ENCODE measurements at regions not wholly inside any gene's neighbourhood (a gene's known extent, or its start where the extent isn't known, plus 50 kb on each side); places are given as distances from the start of the nearest gene placed in this dataset.

GRCh38 chr4:178070163-178070562 lies 627.9 kb upstream of the AGA start:
- Histone ChIP-seq H4K20me1 (ENCODE audit: insufficient read depth, low read length) (no peaks in the 10 kb centered on the region), H3K9ac (ENCODE audit: low read length) (no peak overlapping the region), H3K36me3 (ENCODE audit: insufficient read depth, low read length) (no peaks in the 10 kb centered on the region), H3K27me3 (ENCODE audit: insufficient read depth, low read length) (no peaks in the 10 kb centered on the region), H2AFZ (ENCODE audit: low read depth, low read length) (no peak overlapping the region), H3K4me2 (ENCODE audit: low read length) (no peak overlapping the region), H3K4me1 (ENCODE audit: insufficient read depth, low read length) (no peaks in the 10 kb centered on the region), H3K79me2 (ENCODE audit: insufficient read depth, low read length) (no peaks in the 10 kb centered on the region), H3K27ac (ENCODE audit: low read depth, low read length) (no peak overlapping the region), H3K9me3 (ENCODE audit: insufficient read depth, low read depth, low read length) (no peaks in the 10 kb centered on the region), H3K4me3 (ENCODE audit: insufficient read depth, low read depth, low read length) (no peak overlapping the region)
- Mint-ChIP-seq H3K4me3 (ENCODE audit: unreplicated experiment) (no peak overlapping the region), H3K4me1 (ENCODE audit: low read depth, unreplicated experiment) (no peaks in the 10 kb centered on the region), H3K27ac (ENCODE audit: unreplicated experiment) (no peak overlapping the region), H3K36me3 (ENCODE audit: low read depth, unreplicated experiment) (no peaks in the 10 kb centered on the region), H3K27me3 (ENCODE audit: low read depth, unreplicated experiment) (no peaks in the 10 kb centered on the region), H3K9me3 (ENCODE audit: unreplicated experiment) (no peaks in the 10 kb centered on the region)
- TF ChIP-seq CTCF (IDR thresholded peaks at IDR 0.05; ENCODE audit: insufficient read depth, low read depth, low read length) (no peak), EZH2 (IDR thresholded peaks at IDR 0.05; ENCODE audit: insufficient read depth, low read length) (no peak)
- FAIRE-seq, result no peak
- no peak for DNase-seq (ENCODE audit: low read depth)

DNA sequence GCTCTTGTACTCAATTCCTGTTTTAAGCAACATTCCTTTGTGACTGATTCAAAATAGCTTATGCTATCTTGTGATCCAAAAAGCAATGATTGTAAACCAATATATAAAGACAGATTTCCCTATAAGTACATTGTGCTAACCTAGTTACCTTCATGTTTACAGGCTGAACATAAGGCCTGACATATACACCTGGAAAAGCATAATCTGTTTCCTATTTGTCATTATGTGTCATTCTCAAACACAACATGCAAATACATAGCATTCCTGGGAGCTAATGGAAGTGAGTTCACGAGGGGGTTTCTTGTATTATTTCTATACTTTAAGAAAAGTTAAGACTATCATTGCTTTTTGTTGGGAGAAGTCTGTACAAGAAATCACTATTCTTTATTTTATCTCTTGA lies 638.1 kb upstream of the AGA start:
- Mint-ChIP-seq H3K4me3 (ENCODE audit: unreplicated experiment) (no peak overlapping the region), H3K27ac (ENCODE audit: unreplicated experiment) (no peak overlapping the region), H3K4me1 (ENCODE audit: low read depth, unreplicated experiment) (peaks cover 10% of the 10 kb centered on the region), H3K9me3 (ENCODE audit: unreplicated experiment) (no peaks in the 10 kb centered on the region), H3K36me3 (ENCODE audit: low read depth, unreplicated experiment) (no peaks in the 10 kb centered on the region), H3K27me3 (ENCODE audit: low read depth, unreplicated experiment) (no peaks in the 10 kb centered on the region)
- H3K27me3 ChIP-seq (ENCODE audit: insufficient read depth, low read length), result no peaks in the 10 kb centered on the region
- no peaks in the 10 kb centered on the region for H3K9me3 ChIP-seq (ENCODE audit: insufficient read depth, low read depth, low read length)
- DNase-seq (ENCODE audit: low read depth) (no peak), FAIRE-seq (no peak)
- H3K9ac ChIP-seq (ENCODE audit: low read length), result no peak overlapping the region
- no peak for TF ChIP-seq EZH2 (IDR thresholded peaks at IDR 0.05; ENCODE audit: insufficient read depth, low read length)
- no peak for TF ChIP-seq CTCF (IDR thresholded peaks at IDR 0.05; ENCODE audit: insufficient read depth, low read depth, low read length)
- H2AFZ ChIP-seq (ENCODE audit: low read depth, low read length), result no peak overlapping the region
- H3K4me2 ChIP-seq (ENCODE audit: low read length), result no peak overlapping the region
- no peak overlapping the region for H3K27ac ChIP-seq (ENCODE audit: low read depth, low read length)
- H3K4me3 ChIP-seq (ENCODE audit: insufficient read depth, low read depth, low read length), result no peak overlapping the region
- no peaks in the 10 kb centered on the region for H4K20me1 ChIP-seq (ENCODE audit: insufficient read depth, low read length)
- H3K36me3 ChIP-seq (ENCODE audit: insufficient read depth, low read length), result no peaks in the 10 kb centered on the region
- no peaks in the 10 kb centered on the region for H3K4me1 ChIP-seq (ENCODE audit: insufficient read depth, low read length)
- H3K79me2 ChIP-seq (ENCODE audit: insufficient read depth, low read length), result no peaks in the 10 kb centered on the region

DNA sequence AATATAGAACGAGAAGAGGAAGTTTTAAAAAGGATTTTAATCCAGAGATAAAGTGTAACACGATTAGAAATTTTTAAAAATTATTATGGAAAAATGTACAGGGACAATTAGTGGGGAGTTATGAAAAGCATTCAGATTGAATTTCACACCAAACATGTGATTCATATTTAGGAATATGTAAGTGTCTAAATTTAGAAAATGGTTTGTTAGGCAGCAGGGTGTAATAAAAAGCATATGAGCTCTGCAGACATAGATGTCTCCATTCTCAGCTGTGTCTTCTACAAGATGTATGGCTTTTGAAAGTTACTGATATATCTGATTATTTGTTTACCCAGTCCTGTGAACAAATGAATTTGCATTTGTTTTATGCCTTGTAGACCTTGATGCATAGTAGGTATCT lies 638.9 kb upstream of the AGA start:
- Histone ChIP-seq H2AFZ (ENCODE audit: low read depth, low read length) (no peak overlapping the region), H3K27me3 (ENCODE audit: insufficient read depth, low read length) (no peaks in the 10 kb centered on the region)
- no peak for DNase-seq (ENCODE audit: low read depth)

More for the DNA sequence above, 638.9 kb upstream of the AGA start:
- H3K4me3 Mint-ChIP-seq (ENCODE audit: unreplicated experiment), result no peak overlapping the region
- Histone ChIP-seq H3K79me2 (ENCODE audit: insufficient read depth, low read length) (no peaks in the 10 kb centered on the region), H3K4me2 (ENCODE audit: low read length) (no peak overlapping the region), H3K9ac (ENCODE audit: low read length) (no peak overlapping the region), H4K20me1 (ENCODE audit: insufficient read depth, low read length) (no peaks in the 10 kb centered on the region), H3K9me3 (ENCODE audit: insufficient read depth, low read depth, low read length) (no peaks in the 10 kb centered on the region), H3K27ac (ENCODE audit: low read depth, low read length) (no peak overlapping the region), H3K4me3 (ENCODE audit: insufficient read depth, low read depth, low read length) (no peak overlapping the region), H3K36me3 (ENCODE audit: insufficient read depth, low read length) (no peaks in the 10 kb centered on the region), H3K4me1 (ENCODE audit: insufficient read depth, low read length) (no peaks in the 10 kb centered on the region)
- H3K9me3 Mint-ChIP-seq (ENCODE audit: unreplicated experiment), result no peaks in the 10 kb centered on the region
- H3K27ac Mint-ChIP-seq (ENCODE audit: unreplicated experiment), result no peak overlapping the region
- TF ChIP-seq EZH2 (IDR thresholded peaks at IDR 0.05; ENCODE audit: insufficient read depth, low read length), result no peak
- TF ChIP-seq CTCF (IDR thresholded peaks at IDR 0.05; ENCODE audit: insufficient read depth, low read depth, low read length), result no peak
- FAIRE-seq, result no peak
- peaks cover 10% of the 10 kb centered on the region for H3K4me1 Mint-ChIP-seq (ENCODE audit: low read depth, unreplicated experiment)
- peaks cover 3% of the 10 kb centered on the region for H3K27me3 Mint-ChIP-seq (ENCODE audit: low read depth, unreplicated experiment)
- H3K36me3 Mint-ChIP-seq (ENCODE audit: low read depth, unreplicated experiment), result no peaks in the 10 kb centered on the region
